ENCODE measurements at regions not wholly inside any gene's neighbourhood (a gene's known extent, or its start where the extent isn't known, plus 50 kb on each side); places are given as distances from the start of the nearest gene placed in this dataset.

GRCh38 chr18:73861771-73862170 is 285.9 kb downstream of the FBXO15 start:
- Histone ChIP-seq H3K4me1 (ENCODE audit: control insufficient read depth, insufficient read depth, low read length) (no peaks in the 10 kb centered on the region), H3K9me3 (ENCODE audit: control insufficient read depth, low read depth, low read length) (no peaks in the 10 kb centered on the region), H3K4me3 (ENCODE audit: low read length) (no peak overlapping the region), H3K27me3 (ENCODE audit: control insufficient read depth, insufficient read depth, low read length) (no peaks in the 10 kb centered on the region), H3K27ac (ENCODE audit: low read length) (no peak overlapping the region), H3K36me3 (ENCODE audit: control insufficient read depth, insufficient read depth, low read length) (no peaks in the 10 kb centered on the region)
- no peak for DNase-seq
- 68% methylated on average over 3 of the region's 6 CpGs for WGBS (ENCODE audit: insufficient coverage, low lambda C conversion rate)

GRCh38 chr18:73859837-73860397 is 287.7 kb downstream of the FBXO15 start:
- Histone ChIP-seq H3K4me3 (ENCODE audit: low read length) (no peak overlapping the region), H3K4me1 (ENCODE audit: control insufficient read depth, insufficient read depth, low read length) (no peaks in the 10 kb centered on the region), H3K9me3 (ENCODE audit: control insufficient read depth, low read depth, low read length) (no peaks in the 10 kb centered on the region), H3K36me3 (ENCODE audit: control insufficient read depth, insufficient read depth, low read length) (no peaks in the 10 kb centered on the region), H3K27ac (ENCODE audit: low read length) (no peak overlapping the region), H3K27me3 (ENCODE audit: control insufficient read depth, insufficient read depth, low read length) (no peaks in the 10 kb centered on the region)
- no CpG with 5 or more reads among the region's 9 CpGs for WGBS (ENCODE audit: insufficient coverage, low lambda C conversion rate)
- DNase-seq, result no peak

DNA sequence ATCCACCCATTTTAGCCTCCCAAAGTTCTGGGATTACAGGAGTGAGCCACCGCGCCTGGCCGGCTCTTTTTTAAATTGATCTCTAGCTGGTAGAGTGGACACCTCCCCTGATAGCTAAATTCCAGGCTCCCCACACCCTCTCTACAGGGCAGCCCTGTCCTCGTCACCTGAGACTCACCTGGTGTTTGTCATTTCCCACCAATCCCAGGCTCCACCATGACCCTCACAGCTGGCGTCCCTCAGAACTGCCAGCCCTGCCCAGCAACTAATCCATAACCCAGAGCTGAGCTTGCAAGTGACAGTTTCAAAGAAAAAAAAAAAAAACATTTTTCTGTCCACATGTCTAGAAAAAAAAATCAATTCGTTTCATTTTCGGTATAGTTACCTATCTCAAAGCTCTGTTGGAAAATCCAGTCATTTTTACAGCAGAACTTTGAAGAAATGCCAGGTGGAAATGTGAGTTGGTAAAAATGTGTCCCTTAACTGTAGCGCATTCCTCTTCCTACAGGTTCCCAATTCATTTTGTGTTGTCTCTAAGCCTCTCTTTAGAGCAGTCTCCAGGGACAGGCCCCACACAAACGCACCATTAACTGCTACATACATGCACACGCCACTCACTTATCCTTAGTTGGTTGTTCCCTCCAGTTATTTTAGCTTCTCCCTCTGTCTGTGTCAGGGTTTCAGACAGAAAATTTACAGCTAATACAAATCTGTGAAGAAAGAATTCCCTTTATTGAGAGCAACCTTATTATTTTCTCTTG is 294.7 kb downstream of the FBXO15 start:
- Histone ChIP-seq H3K4me3 (ENCODE audit: low read length) (no peak overlapping the region), H3K27ac (ENCODE audit: low read length) (no peak overlapping the region), H3K27me3 (ENCODE audit: control insufficient read depth, insufficient read depth, low read length) (no peaks in the 10 kb centered on the region), H3K4me1 (ENCODE audit: control insufficient read depth, insufficient read depth, low read length) (no peaks in the 10 kb centered on the region), H3K9me3 (ENCODE audit: control insufficient read depth, low read depth, low read length) (no peaks in the 10 kb centered on the region), H3K36me3 (ENCODE audit: control insufficient read depth, insufficient read depth, low read length) (no peaks in the 10 kb centered on the region)
- DNase-seq, result no peak
- 89% methylated on average over 5 of the region's 10 CpGs for WGBS (ENCODE audit: insufficient coverage, low lambda C conversion rate)

DNA sequence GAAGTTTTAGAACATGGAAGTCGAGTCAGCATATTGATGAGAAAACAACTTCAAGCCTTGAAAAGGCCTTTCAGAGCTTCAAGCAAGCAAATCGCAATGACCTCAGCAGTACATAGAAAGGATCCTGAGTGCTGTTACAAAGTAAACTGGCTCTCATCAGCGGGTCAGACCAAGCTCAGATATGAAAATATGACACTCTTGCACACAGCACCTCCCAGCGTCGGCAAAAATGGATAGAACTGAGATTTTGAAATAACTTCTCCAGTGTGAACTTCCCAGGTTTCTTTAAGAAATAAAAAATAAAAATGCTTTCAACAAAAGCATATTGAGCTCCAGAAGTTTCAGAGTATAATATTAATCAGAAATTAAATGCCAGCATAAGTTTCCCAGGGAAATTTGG is 296.9 kb downstream of the FBXO15 start:
- H3K27me3 ChIP-seq (ENCODE audit: control insufficient read depth, insufficient read depth, low read length), result no peaks in the 10 kb centered on the region
- H3K27ac ChIP-seq (ENCODE audit: low read length), result no peak overlapping the region
- no CpG with 5 or more reads among the region's 5 CpGs for WGBS (ENCODE audit: insufficient coverage, low lambda C conversion rate)
- H3K4me1 ChIP-seq (ENCODE audit: control insufficient read depth, insufficient read depth, low read length), result no peaks in the 10 kb centered on the region
- H3K9me3 ChIP-seq (ENCODE audit: control insufficient read depth, low read depth, low read length), result no peaks in the 10 kb centered on the region
- H3K4me3 ChIP-seq (ENCODE audit: low read length), result no peak overlapping the region
- H3K36me3 ChIP-seq (ENCODE audit: control insufficient read depth, insufficient read depth, low read length), result no peaks in the 10 kb centered on the region
- no peak for DNase-seq

GRCh38 chr18:73848656-73849055 is 299.0 kb downstream of the FBXO15 start:
- Histone ChIP-seq H3K9me3 (ENCODE audit: control insufficient read depth, low read depth, low read length) (no peaks in the 10 kb centered on the region), H3K4me1 (ENCODE audit: control insufficient read depth, insufficient read depth, low read length) (no peaks in the 10 kb centered on the region), H3K36me3 (ENCODE audit: control insufficient read depth, insufficient read depth, low read length) (no peaks in the 10 kb centered on the region), H3K27me3 (ENCODE audit: control insufficient read depth, insufficient read depth, low read length) (peaks cover 1% of the 10 kb centered on the region), H3K27ac (ENCODE audit: low read length) (no peak overlapping the region), H3K4me3 (ENCODE audit: low read length) (no peak overlapping the region)
- DNase-seq, result no peak

DNA sequence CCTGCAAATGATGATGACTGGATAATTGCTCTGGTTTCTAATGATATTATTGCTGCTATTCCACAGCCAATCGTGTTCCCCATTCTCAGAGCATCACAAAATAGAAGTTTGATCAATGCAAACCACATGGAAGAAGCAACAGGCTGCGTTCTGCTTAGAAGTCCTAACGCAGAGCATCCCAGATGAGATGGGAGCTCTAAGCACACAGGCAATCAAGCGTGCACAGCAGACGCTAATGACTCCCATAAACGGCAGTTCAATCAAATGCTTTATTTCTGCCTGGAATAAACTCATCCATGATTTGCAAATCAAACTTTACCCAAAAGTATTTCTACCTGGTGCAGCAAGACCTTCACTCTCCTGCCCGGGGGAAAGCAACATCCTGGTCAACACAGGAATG is 304.2 kb downstream of the FBXO15 start:
- H3K27ac ChIP-seq (ENCODE audit: low read length), result no peak overlapping the region
- no peaks in the 10 kb centered on the region for H3K36me3 ChIP-seq (ENCODE audit: control insufficient read depth, insufficient read depth, low read length)
- H3K27me3 ChIP-seq (ENCODE audit: control insufficient read depth, insufficient read depth, low read length), result peaks cover 5% of the 10 kb centered on the region
- no peak for DNase-seq
- H3K4me3 ChIP-seq (ENCODE audit: low read length), result no peak overlapping the region
- H3K9me3 ChIP-seq (ENCODE audit: control insufficient read depth, low read depth, low read length), result no peaks in the 10 kb centered on the region
- no peaks in the 10 kb centered on the region for H3K4me1 ChIP-seq (ENCODE audit: control insufficient read depth, insufficient read depth, low read length)
- no CpG with 5 or more reads among the region's 7 CpGs for WGBS (ENCODE audit: insufficient coverage, low lambda C conversion rate)

- no peaks in the 10 kb centered on the region for H3K9me3 ChIP-seq (ENCODE audit: control insufficient read depth, low read depth, low read length)
- no peak overlapping the region for H3K4me3 ChIP-seq (ENCODE audit: low read length)
- peak; percentile 6 to 8 for DNase-seq
- no peak overlapping the region for H3K27ac ChIP-seq (ENCODE audit: low read length)
- no peaks in the 10 kb centered on the region for H3K4me1 ChIP-seq (ENCODE audit: control insufficient read depth, insufficient read depth, low read length)
- no CpG with 5 or more reads among the region's 10 CpGs for WGBS (ENCODE audit: insufficient coverage, low lambda C conversion rate)
- H3K27me3 ChIP-seq (ENCODE audit: control insufficient read depth, insufficient read depth, low read length), result peaks cover 5% of the 10 kb centered on the region
- H3K36me3 ChIP-seq (ENCODE audit: control insufficient read depth, insufficient read depth, low read length), result no peaks in the 10 kb centered on the region
These were observed 304.7 kb downstream of the FBXO15 start for GRCh38 chr18:73842795-73843394.

GRCh38 chr18:73841661-73842060 is 306.0 kb downstream of the FBXO15 start:
- no peak for DNase-seq
- no peak overlapping the region for H3K4me3 ChIP-seq (ENCODE audit: low read length)
- H3K36me3 ChIP-seq (ENCODE audit: control insufficient read depth, insufficient read depth, low read length), result no peaks in the 10 kb centered on the region
- 100% methylated on average over 1 of the region's 1 CpG for WGBS (ENCODE audit: insufficient coverage, low lambda C conversion rate)
- H3K4me1 ChIP-seq (ENCODE audit: control insufficient read depth, insufficient read depth, low read length), result no peaks in the 10 kb centered on the region
- no peak overlapping the region for H3K27ac ChIP-seq (ENCODE audit: low read length)
- H3K27me3 ChIP-seq (ENCODE audit: control insufficient read depth, insufficient read depth, low read length), result peaks cover 5% of the 10 kb centered on the region
- H3K9me3 ChIP-seq (ENCODE audit: control insufficient read depth, low read depth, low read length), result no peaks in the 10 kb centered on the region

DNA sequence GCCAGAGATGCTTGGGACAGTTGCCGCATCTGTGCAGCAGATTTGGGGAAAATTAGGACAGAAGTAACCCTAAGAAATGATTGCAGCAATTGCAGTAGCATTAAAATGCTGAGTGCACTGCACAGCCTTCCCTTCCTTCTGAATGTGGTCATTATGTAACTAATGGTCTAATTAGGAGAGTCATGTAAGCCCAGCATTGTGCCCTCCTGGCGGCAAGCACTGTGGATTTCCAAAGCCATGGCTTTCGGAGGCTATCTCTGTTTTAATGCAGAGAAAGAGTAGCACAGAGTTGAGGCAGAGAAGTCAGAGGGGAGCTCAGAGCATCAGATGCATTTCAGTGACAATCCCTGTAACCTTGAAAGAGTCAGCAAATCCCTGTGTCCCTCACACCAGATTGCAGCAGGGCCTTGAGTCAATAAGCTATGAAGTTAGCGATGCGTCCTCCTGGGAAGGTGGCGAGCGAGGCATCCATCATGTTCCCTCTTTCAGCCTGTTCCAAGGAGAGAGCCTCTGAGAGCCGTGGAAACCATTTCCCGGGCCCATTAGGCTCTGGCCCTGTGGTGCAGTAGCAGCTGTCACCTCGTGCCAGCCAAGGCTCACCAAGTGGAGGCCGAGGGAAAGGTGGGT is 307.2 kb downstream of the FBXO15 start:
- no peak overlapping the region for H3K4me3 ChIP-seq (ENCODE audit: low read length)
- no CpG with 5 or more reads among the region's 11 CpGs for WGBS (ENCODE audit: insufficient coverage, low lambda C conversion rate)
- no peaks in the 10 kb centered on the region for H3K4me1 ChIP-seq (ENCODE audit: control insufficient read depth, insufficient read depth, low read length)
- H3K9me3 ChIP-seq (ENCODE audit: control insufficient read depth, low read depth, low read length), result no peaks in the 10 kb centered on the region
- peaks cover 5% of the 10 kb centered on the region for H3K27me3 ChIP-seq (ENCODE audit: control insufficient read depth, insufficient read depth, low read length)
- DNase-seq, result no peak
- no peaks in the 10 kb centered on the region for H3K36me3 ChIP-seq (ENCODE audit: control insufficient read depth, insufficient read depth, low read length)
- H3K27ac ChIP-seq (ENCODE audit: low read length), result no peak overlapping the region

DNA sequence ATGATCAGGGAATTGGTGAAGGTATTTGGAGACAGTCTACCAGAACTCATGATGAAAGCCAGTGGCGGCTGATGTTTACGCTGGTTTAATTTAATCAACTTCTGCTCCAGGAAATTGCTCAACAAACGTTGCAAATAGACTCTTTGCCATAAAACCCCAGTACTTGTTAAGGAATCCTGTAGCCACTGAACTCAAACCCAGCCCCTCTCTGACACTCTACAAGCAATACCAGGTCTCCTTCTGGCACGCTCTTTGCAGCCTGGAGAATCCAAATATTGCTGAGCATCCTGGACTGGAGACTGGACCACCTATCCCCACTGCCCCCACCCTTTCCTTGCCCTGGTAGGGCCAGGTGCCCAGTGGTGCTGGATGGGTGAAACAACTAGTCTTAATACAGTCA is 308.2 kb downstream of the FBXO15 start:
- no peaks in the 10 kb centered on the region for H3K9me3 ChIP-seq (ENCODE audit: control insufficient read depth, low read depth, low read length)
- H3K4me1 ChIP-seq (ENCODE audit: control insufficient read depth, insufficient read depth, low read length), result no peaks in the 10 kb centered on the region
- no peaks in the 10 kb centered on the region for H3K36me3 ChIP-seq (ENCODE audit: control insufficient read depth, insufficient read depth, low read length)
- H3K27me3 ChIP-seq (ENCODE audit: control insufficient read depth, insufficient read depth, low read length), result peaks cover 5% of the 10 kb centered on the region
- WGBS (ENCODE audit: insufficient coverage, low lambda C conversion rate), result no CpG with 5 or more reads among the region's 4 CpGs
- no peak overlapping the region for H3K4me3 ChIP-seq (ENCODE audit: low read length)
- no peak for DNase-seq
- no peak overlapping the region for H3K27ac ChIP-seq (ENCODE audit: low read length)

Data from large intestine (tissue), 3 donors.